Neural cell (in vitro differentiated cells): ENCODE measurements at regions not wholly inside any gene's neighbourhood (a gene's known extent, or its start where the extent isn't known, plus 50 kb on each side); places are given as distances from the start of the nearest gene placed in this dataset.

Experiments
- EP300 ChIP-seq: fragments of 450-650 bp; conservative IDR thresholded peaks from 2 replicates; pipeline ENCODE4 v1.6.1; 2014; ENCODE audit warnings: antibody characterized with exemption, mild to moderate bottlenecking, moderate library complexity; ENCODE audit not compliant: poor library complexity, severe bottlenecking
- EZH2 ChIP-seq: fragments of 200-600, 300-800 bp; shearing (Covaris generic), sonication (generic); IDR thresholded peaks from 2 replicates; pipeline ENCODE4 v1.6.1; 2014; ENCODE audit warnings: antibody characterized with exemption, low read length, borderline replicate concordance, mild to moderate bottlenecking; ENCODE audit not compliant: insufficient read depth, poor library complexity, severe bottlenecking
- POLR2AphosphoS5 ChIP-seq: IDR thresholded peaks from 2 replicates; pipeline ENCODE4 v1.6.1; 2012
- RAD21 ChIP-seq: fragments of 450-650 bp; conservative IDR thresholded peaks from 2 replicates; pipeline ENCODE4 v1.6.1; 2014; ENCODE audit warnings: antibody characterized with exemption, mild to moderate bottlenecking, moderate library complexity
- SMC3 ChIP-seq: fragments of 450-650 bp; conservative IDR thresholded peaks from 2 replicates; pipeline ENCODE4 v1.6.1; 2014; ENCODE audit warnings: antibody characterized with exemption, mild to moderate bottlenecking, moderate library complexity; ENCODE audit not compliant: poor library complexity
- TF ChIP-seq, protein P1 (sequence below): fragments of 450-650 bp; IDR thresholded peaks from 2 replicates; pipeline ENCODE4 v1.5.1; 2014; ENCODE audit warnings: antibody characterized with exemption, mild to moderate bottlenecking, moderate library complexity; ENCODE audit not compliant: poor library complexity, severe bottlenecking
- TF ChIP-seq, protein P2 (sequence below): IDR thresholded peaks from 2 replicates; pipeline ENCODE4 v1.6.1; 2012; ENCODE audit warnings: borderline replicate concordance

DNA sequence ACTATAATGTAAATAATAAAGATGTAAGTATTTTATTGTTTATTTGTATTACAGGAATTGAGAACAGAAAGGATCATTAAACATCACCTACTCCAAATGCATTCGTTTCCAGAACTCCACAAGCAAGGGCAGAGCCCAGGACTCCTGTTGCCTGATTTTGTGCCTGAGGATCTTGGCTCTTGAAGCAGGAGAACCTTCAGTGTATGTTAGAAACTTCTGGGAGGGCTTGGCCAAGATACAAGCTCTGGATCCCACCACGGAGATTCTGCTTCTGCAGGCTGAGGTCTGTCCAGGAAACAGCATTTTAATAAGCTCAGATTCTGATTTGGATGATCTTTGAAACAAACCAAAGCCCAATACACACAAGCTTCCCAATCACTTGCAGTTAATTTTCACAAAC lies 142.4 kb upstream of the SOX11 start:
- TF ChIP-seq, protein P1, sequence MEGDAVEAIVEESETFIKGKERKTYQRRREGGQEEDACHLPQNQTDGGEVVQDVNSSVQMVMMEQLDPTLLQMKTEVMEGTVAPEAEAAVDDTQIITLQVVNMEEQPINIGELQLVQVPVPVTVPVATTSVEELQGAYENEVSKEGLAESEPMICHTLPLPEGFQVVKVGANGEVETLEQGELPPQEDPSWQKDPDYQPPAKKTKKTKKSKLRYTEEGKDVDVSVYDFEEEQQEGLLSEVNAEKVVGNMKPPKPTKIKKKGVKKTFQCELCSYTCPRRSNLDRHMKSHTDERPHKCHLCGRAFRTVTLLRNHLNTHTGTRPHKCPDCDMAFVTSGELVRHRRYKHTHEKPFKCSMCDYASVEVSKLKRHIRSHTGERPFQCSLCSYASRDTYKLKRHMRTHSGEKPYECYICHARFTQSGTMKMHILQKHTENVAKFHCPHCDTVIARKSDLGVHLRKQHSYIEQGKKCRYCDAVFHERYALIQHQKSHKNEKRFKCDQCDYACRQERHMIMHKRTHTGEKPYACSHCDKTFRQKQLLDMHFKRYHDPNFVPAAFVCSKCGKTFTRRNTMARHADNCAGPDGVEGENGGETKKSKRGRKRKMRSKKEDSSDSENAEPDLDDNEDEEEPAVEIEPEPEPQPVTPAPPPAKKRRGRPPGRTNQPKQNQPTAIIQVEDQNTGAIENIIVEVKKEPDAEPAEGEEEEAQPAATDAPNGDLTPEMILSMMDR, result no peak
- TF ChIP-seq, protein P2, sequence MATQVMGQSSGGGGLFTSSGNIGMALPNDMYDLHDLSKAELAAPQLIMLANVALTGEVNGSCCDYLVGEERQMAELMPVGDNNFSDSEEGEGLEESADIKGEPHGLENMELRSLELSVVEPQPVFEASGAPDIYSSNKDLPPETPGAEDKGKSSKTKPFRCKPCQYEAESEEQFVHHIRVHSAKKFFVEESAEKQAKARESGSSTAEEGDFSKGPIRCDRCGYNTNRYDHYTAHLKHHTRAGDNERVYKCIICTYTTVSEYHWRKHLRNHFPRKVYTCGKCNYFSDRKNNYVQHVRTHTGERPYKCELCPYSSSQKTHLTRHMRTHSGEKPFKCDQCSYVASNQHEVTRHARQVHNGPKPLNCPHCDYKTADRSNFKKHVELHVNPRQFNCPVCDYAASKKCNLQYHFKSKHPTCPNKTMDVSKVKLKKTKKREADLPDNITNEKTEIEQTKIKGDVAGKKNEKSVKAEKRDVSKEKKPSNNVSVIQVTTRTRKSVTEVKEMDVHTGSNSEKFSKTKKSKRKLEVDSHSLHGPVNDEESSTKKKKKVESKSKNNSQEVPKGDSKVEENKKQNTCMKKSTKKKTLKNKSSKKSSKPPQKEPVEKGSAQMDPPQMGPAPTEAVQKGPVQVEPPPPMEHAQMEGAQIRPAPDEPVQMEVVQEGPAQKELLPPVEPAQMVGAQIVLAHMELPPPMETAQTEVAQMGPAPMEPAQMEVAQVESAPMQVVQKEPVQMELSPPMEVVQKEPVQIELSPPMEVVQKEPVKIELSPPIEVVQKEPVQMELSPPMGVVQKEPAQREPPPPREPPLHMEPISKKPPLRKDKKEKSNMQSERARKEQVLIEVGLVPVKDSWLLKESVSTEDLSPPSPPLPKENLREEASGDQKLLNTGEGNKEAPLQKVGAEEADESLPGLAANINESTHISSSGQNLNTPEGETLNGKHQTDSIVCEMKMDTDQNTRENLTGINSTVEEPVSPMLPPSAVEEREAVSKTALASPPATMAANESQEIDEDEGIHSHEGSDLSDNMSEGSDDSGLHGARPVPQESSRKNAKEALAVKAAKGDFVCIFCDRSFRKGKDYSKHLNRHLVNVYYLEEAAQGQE, result no peak
- TF ChIP-seq EZH2, result no peak
- TF ChIP-seq SMC3, result no peak
- TF ChIP-seq POLR2AphosphoS5, result no peak
- TF ChIP-seq EP300, result no peak
- TF ChIP-seq RAD21, result no peak
